ENCODE measurements at regions not wholly inside any gene's neighbourhood (a gene's known extent, or its start where the extent isn't known, plus 50 kb on each side); places are given as distances from the start of the nearest gene placed in this dataset.

GRCh38 chr15:31498756-31499155 lies 172.1 kb downstream of the KLF13 start:
- TF ChIP-seq EZH2 (IDR thresholded peaks at IDR 0.05; ENCODE audit: borderline replicate concordance, control insufficient read depth, low read depth, low read length) (no peak), TAF1 (IDR thresholded peaks at IDR 0.05; ENCODE audit: borderline replicate concordance, low read depth, low read length) (no peak), SMAD1 (IDR thresholded peaks at IDR 0.05; ENCODE audit: low read depth, partially characterized antibody) (no peak), CBFB (IDR thresholded peaks at IDR 0.05; ENCODE audit: low read depth) (no peak), MAX (IDR thresholded peaks at IDR 0.05; ENCODE audit: low read depth, low read length) (no peak), BCL11A (IDR thresholded peaks at IDR 0.05; ENCODE audit: low read depth, low read length) (no peak), NFYB (IDR thresholded peaks at IDR 0.05; ENCODE audit: insufficient read depth, low read depth, low read length) (no peak), TCF3 (IDR thresholded peaks at IDR 0.05; ENCODE audit: borderline replicate concordance, insufficient read depth, low read depth, low read length) (no peak), CTCF (IDR thresholded peaks at IDR 0.05 in 2 of 3, conservative IDR thresholded peaks at IDR 0.05 in 1 of 3; ENCODE audit: control insufficient read depth in 2 of 3, extremely low read depth in 1 of 3, insufficient read depth in 1 of 3, low read depth in 3 of 3, low read length in 3 of 3) (no peak), ZZZ3 (IDR thresholded peaks at IDR 0.05; ENCODE audit: control insufficient read depth, insufficient read length, low read depth) (no peak), MYC (IDR thresholded peaks at IDR 0.05; ENCODE audit: insufficient read depth, insufficient read length, insufficient replicate concordance, low read length, severe bottlenecking) (no peak), ZNF217 (IDR thresholded peaks at IDR 0.05) (no peak), FOXM1 (IDR thresholded peaks at IDR 0.05; ENCODE audit: low read depth, low read length) (no peak)

Measured in GM12878 (cell line).